Stimulated activated CD4-positive, alpha-beta T cell treated with anti-CD3 and anti-CD28 coated beads, Interleukin-4, amount 100 ng/mL, for 1 hour (primary cell): ENCODE measurements at regions not wholly inside any gene's neighbourhood (a gene's known extent, or its start where the extent isn't known, plus 50 kb on each side); places are given as distances from the start of the nearest gene placed in this dataset.
"Not testable (repeated sequence)": the region's sequence is repeated elsewhere in the genome, so short reads cannot be mapped to it uniquely, and the experiment has no call there.

Experiments used
- DNase-seq: peaks from one replicate; pipeline ENCODE4 v3.0.0-alpha.2; 2020

DNA sequence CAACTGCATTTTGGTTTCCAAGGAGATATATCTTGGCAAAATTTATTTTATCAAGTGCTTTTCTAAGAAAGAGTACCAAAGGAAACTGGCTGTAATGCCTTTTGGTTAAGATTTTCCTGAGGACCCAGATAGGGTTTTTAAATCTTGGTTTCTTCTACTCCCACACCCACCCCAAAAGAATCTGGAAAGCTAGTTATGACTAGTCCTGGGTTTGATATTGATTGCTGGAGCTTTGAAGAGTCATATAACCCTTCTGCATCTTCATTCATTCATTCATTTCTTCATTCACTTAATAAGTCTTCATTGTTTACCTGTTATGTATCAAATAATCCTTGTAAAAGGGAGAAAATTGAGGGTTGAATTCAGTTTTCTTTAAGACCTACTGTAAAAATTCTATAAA is 425.2 kb downstream of the PCNX1 start:
- DNase-seq: no peak

DNA sequence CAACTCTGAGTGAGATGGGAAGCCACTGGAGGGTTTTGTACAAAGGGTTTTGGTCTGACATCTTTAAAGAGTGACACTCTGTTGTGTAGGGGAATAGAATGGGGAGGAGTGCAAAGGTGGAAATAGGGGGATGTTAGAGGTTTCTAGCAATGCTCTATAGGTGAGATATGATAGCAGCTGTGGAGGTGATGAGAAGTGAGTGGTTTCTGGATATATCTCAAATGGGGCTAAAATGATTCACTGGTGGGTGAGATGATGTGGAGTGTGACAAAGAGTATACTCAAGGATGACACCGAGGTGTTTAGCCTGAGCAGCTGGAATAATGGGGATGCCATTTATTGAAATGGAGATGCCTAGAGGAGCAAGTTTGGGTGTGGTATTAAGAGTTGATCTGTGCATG is 426.4 kb downstream of the PCNX1 start:
- no peak for DNase-seq

DNA sequence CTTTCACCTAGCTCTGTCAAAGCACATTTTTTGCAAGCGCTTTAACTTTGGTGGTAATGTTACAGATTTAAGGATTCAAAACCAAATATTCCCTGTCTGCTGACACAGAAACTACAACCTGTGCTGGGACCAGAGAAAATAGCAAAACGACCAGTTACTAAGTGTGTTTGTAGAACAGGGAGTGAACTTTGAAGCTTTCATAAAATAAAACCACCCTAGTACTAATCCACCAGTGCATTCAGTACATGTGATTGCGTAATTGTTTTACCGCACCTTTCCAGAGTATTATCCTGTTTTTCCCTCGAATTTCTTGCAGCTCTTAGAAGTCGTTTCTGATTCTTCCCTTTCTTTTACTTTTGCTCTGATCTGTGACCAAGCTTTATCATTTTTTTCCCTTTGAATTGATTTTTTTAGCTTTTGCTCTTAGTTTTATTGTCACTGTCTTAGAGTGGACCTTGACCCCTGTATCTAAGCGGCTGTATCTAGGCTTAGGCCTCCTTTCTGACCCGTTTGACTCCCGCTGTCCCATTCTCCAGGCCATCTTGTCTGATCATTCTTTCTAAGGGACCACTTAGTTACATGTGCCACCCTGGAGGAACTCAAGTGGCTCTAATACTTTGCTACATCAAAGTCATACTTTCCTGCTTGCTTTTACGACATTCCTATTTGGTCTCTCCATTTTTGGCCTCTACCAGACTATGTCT is 429.4 kb downstream of the PCNX1 start:
- DNase-seq: no peak

DNA sequence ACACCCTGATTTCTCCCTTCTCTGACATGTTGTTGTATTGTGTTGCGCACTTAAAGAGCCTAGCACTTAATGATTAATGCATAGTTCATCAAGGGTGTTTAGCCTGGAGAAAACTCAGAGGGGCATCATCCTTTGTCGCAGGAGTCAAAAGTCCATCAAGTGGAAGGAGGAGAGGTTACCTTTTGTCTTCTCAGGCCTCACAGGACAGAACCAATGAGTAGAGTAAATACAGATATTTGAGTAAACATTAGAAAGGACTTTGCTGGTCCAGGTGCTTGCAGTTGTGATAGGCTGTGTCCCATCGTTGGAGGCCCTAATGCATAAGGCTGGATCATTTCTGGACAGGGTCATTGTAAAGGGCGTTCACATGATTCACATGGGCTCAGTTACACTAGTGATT is 430.9 kb downstream of the PCNX1 start:
- DNase-seq: no peak

DNA sequence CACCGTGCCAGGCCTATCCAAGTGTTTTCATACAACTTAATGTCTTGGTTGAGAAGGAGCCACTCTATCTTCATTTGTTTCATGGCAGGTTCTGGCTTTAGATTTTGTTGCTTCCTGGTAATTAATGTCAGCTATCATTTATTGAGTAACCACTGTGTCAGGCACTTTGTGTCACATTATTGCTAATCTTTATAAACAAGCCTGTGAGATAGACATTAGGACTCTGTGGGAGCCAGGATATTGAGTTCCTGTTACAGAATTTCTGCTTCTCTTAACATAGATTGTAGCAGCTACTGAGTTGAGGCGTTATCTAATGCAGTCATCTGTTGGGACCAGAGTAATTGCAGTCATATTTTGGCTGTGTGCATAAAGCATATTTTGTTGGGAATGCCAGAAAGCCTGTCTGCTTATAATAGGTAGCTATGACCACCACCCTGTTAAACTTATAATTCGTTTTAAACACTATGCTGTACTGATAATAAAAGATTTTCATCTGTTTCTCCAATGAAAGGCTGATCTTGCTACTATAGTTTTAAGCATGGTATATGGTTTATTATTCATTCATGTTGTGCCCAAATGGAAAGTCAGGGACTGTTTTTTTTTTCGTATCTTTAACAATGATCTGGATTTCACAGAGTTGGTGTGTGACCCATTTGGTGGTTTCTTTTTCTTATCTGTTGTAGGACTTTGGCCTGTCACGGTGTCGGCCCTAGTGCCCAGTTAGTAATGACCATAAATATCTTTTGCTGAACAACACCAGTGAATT is 432.6 kb downstream of the PCNX1 start:
- DNase-seq: no peak

DNA sequence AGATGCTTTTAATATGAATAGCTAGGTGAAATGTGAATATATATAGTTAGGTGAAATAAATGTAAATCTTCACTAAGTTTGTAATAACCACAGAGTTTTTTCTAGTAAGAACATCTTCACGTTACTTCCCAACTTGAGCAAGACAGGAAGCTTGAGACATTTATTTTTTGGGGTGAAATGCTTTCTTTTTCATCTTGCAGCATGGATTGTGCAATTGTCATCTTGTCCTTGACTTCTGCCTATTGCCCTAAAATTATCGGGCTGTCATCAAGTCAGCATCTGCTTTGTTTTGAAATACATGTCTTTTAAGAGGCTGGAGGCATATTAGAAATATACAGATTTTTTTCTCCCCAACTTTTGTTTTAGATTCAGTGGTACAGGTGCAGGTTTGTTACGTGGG is 433.9 kb downstream of the PCNX1 start:
- no peak for DNase-seq

DNA sequence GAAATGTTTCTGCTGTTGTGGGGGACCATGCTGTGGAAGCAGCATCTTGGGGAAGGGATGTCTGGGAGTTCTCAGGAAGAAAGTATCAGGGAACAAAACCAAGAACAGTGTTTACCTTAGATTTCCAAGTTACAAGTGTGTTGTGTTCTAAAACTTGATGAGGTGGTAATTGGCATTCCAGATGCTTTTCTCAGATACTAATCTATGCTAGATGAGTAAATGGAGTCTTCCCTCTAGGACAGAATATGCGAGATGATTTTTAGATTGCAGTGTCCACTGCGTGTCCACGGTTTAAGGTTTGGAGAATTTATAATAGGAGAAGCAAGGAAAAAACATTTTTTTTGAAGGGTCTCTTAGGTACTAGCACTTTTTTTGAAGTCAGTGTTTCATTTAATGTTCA is 436.5 kb downstream of the PCNX1 start:
- no peak for DNase-seq

DNA sequence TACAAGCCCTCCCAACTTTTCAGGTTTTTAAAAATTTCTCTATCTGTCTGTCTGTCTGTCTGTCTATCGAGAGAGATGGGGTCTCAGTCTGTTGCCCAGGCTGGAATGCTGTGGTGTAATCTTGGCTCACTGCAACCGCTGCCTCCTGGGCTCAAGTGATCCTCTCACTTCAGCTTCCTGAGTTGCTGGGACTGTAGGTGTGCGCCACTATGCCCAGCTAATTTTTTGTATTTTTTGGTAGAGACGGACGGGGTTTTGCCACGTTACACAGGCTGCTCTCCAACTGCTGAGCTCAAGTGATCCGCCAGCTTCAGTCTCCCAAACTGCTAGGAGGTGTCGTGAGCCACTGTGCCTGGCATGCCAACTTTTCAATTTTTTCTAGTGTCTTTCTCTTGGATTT is 437.2 kb downstream of the PCNX1 start:
- DNase-seq: no peak

DNA sequence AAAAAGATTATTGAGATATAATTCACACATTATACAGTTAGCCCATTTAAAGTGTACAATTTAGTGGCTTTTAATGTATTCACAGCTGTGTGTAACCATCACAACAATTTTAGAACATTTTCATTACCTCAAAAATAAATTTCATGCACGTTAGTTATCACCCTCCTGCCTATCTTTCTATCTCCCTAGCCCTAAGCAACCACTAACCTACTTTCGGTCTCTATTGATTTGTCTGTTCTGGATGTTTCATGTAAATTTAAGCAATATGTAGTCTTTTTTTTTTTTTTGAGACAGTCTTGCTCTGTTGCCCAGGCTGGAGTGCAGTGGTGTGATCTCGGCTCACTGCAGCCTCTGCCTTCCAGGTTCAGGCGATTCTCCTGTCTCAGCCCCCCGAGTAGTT is 439.4 kb downstream of the PCNX1 start:
- no peak for DNase-seq

DNA sequence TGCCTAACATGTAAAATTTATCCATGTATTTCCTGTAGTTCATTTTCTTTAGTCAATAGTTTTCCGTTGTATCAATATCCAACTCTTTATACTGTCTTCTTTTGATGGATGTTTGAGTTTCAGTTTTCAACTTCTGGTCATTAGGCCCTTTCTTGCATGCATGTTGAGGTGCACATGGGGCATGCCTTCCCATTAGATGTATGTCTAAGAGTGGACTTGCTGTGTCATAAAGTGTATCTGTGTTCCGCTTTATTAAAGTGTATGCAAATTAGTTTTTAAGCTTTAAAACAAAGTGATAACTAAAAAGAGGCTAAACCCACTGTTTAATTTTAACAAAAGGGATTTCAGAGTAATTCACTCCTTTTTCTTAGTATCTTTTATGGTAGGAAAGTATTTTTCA is 441.1 kb downstream of the PCNX1 start:
- no peak for DNase-seq

DNA sequence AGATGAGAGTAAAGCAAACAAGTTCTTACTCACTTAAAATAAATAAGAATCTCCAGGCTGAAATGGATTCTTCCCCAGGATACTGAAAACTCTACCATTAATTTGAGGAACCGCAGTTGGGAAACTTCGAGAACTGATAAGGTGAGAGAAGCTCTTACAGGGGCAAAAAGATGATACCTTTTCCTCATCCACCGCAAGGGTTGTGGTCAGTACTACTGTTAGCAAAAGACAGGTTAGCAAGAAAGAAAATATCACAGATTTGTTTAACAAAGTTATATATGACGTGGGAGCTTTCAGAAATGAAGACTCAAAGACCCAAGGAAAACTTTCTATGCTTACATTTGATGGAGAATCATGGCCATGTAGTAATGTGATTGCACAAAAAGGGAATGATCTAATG is 441.6 kb downstream of the PCNX1 start:
- no peak for DNase-seq

DNA sequence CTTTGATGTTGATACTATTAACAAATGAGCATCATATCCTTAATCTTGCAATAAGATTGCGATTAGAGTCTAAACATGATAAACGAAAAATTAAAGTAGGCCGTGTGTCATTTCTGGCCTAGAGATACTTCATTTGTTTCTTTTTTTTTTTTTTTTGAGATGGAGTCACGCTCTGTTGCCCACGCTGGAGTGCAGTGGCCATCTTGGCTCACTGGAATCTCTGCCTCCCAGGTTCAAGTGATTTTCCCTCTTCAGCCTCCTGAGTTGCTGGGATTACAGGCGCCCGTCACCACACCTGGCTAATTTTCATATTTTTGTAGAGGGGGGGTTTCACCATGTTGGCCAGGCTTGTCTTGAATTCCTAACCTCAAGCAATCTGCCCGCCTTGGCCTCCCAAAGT is 446.9 kb downstream of the PCNX1 start:
- DNase-seq: no peak

DNA sequence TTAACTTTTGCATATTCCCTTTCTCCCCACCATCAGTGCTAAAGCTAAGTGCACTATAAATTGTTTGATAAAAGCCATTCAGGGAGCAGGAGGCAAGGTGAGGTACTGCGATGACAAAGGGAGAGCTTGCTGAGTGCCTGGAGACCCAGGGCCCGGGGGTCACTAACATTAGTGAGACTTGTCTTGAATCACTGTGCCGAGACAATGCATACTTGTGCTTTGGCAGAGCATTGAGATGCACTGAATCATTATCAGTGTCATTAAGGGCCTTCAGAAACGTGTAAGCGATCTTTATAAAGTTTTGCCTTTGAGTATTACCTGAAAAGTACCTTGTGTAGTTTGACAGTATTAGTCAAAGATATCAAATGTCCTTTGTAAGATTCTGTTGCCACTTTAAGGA is 447.5 kb downstream of the PCNX1 start:
- no peak for DNase-seq

DNA sequence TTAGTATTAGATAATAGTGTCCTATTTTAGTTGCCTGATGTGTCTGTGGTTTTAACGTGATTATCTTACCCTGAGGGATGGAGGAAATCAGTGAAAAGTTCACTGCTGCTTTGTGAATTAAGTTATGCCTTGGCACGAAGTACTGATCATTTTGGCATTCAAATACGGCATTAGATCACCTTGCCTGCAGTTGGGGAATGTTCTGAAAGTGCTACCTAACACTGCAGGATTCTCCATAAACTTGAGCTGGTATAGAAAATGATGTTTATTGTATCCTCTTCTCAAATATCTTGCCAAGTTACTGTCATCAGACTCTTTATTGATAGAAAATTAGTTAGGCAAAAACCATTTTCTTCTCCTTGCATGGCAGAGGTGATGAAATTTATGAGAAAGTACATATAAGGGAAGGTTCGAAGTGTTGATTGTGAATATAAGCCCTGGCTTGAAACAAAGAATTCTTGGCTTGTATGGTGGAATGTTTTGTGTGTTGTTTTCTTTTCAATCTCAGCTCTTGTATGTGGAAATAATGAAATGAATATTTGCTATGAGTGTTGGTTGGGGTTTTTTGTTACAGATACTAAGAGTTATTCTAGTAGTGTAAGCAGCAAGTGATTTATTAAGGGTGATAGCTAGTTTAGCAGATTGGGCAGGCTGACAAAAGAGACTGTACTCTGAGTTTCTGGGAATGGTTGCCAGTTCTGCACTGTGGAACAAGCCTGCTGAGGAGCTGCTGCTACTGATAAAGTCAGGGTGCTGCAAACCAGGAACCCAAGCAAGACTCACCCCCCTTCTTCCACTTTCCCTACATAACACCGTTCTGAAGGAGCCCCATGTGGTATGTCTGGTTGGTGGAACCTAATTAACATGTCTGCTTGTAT is 448.3 kb downstream of the PCNX1 start:
- DNase-seq: no peak

DNA sequence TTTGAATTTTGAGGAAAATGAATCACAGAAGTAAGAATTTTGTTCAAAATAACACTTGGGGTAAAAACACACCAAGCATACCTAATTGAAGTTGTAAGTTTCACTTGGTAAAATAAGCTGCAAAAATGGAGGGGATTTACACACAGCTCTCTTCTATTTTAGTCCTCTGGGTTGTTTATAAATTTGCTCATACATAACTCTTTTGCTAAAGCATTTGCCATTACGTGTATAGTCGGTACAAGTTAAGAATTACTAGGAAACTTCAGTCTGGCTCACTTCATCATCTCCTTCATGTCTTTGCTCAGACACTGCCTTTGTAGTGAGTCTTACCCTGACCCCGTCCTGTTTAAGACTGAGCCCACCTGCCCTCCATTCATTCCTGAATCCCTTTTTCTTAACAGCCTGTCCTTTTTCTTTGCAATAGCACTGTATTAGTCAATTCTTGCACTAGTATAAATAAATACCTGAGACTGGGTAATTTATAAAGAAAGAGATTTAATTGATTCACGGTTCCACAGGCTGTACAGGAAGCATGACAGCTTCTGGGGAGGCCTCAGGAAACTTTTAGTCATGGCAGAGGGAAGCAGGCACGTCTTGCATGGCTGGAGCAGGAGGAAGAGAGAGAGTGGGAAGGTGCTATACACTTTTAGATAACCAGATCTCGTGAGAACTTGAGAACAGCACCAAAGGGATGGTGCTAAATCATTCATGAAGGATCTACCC is 451.1 kb downstream of the PCNX1 start:
- no peak for DNase-seq

DNA sequence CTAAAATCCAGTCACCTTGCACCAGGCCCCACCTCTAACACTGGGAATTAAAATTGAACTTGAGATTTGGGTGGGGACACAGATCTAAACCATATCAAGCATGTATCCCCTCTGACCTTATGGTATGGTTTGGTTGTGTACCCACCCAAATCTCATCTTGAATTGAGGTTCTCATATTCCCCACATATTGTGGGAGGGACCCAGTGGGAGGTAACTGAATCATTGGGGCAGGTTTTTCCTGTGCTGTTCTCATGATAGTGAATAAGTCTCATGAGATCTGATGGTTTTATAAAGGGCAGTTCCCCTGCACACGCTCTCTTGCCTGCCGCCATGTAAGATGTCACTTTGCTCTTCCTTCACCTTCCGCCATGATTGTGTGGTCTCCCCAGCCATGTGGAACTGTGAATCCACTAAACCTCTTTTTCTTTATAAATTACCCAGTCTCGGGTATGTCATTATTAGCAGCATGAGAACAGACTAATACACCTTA is 451.7 kb downstream of the PCNX1 start:
- DNase-seq: not testable (repeated sequence)

DNA sequence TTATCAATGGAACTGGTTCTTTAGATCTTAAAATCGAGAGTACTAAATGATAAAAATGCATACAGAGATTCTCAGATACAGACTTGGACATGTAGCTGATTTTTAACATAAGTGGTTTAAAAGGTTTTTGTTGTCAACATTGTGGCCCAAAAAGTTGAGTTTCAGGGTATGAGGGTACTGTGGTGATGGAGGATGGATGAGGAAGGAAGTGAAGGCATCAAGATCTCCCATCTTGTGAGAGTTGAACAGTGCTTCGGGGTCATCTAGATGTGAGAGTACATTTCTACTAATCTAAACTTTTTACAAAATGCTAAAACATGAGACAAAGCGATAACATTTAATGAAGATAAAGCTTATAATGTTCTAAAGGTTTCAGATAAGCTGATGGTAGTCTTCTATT is 452.6 kb downstream of the PCNX1 start:
- DNase-seq: no peak

DNA sequence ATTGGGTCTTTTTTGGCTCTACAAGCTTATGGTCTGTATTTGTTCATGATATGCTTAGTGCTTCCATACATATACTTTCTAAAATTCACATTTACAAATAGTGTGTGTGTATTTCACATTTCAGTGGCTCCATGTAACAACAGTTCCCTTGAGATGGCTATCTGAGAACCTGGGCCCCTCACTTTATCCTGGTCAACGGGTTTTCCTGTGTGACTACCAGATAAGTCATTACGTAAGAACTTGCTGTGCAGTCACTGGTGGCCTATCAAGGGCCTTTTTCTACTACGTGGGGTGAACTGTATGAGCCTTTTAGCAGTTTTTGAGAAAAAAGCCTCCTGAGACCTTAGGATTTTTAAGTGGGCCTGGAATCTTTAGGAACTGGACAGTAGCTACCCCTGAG is 454.1 kb downstream of the PCNX1 start:
- no peak for DNase-seq

DNA sequence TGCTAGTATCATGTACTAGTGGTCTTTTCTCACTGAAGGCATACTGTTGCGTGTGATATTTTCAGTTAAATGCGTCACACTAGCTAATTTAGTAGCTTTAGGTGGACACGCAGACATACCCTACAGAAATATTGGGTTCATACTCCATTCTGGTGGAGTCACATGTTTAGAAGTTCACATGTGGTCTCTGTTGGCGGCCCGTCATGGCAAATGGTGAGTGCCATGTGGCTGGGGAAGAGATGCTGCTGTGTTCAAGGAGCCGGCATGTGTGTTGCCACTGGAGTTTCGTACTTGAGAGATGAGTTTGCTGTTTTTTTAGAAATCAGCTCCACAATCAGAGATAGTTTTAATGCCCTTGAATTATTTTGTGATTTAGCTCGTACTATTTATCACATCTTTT is 454.6 kb downstream of the PCNX1 start:
- no peak for DNase-seq

DNA sequence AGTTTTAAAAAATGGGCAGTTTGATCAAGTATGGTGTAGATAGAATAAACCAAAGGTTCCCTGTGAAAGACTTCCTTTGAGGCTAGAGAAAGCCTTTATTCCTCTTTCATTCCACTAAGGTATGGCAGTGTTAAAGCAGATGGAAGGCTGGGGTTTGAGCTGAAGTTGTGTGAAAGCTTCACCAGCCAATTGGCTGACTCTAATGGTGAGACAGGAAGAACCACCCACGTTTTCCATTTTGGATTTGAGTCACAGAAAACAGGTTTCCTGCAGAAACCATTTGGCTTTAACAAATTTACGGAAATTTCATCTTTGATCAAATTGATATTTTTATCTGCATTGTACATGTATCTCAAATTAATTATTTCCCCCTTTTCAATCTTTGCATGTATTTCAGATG is 455.0 kb downstream of the PCNX1 start:
- no peak for DNase-seq

DNA sequence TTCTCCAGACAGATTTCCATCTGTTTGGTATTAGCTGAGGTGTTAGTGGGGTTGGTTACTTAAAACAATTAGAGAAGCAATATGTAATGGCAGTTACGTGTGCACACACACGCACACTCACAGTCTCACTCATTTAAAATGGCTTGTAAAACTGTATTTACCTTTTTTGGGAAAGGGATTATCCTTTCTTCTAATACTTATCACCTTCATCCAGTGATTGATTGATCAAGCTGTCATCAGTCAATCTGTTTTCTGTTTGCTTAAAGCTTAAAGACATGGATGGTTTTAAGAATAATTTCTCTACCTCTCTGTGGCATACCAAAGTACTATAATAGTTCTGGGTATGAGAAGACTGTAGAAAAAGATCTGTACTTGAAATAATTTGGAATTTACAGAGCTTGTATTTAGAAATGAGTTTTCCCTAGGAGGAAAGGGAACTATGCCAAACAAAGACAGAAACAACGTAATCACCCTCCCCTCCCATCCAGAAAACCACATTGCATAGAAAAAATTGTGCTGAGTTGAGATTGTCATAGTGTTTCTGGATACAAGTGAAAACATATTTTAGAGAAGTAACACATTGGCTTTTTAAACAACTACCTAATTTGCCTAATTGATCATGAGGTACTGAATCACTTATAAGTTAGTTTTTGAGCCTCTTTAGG is 455.8 kb downstream of the PCNX1 start:
- no peak for DNase-seq
